A549 (cell line): ENCODE measurements at regions not wholly inside any gene's neighbourhood (a gene's known extent, or its start where the extent isn't known, plus 50 kb on each side); places are given as distances from the start of the nearest gene placed in this dataset.
A peak's percentile ranks its signal among the peaks of the same experiment; 100 is the strongest.
"Not testable (repeated sequence)": the region's sequence is repeated elsewhere in the genome, so short reads cannot be mapped to it uniquely, and the experiment has no call there.

ENCODE experiments used
- ATAC-seq, 2 experiments: fragments of 200-7000 bp in 1 of 2; fragments of >200 bp in 1 of 2; cut with Nextera tagmentation in 1 of 2; cut with Tn5 transposase in 1 of 2; 3 replicates each; pipeline versions ENCODE4 v1.8.0 to v1.9.1; 2018 to 2020; ENCODE audit warnings: mild to moderate bottlenecking in 1 of 2, moderate library complexity in 1 of 2
- CTCF ChIA-PET: fragments of 300-600 bp; sonication (Branson Sonifier 250); formaldehyde crosslinking; extraction: SDS; loops from one replicate; lab custom pipeline; 2021; ENCODE audit warnings: antibody characterized with exemption, inconsistent platforms; lab: Yijun Ruan, JAX
- POLR2A ChIA-PET: fragments of 350-600 bp; formaldehyde crosslinking; extraction: SDS; loops from one replicate; lab custom pipeline; 2021; ENCODE audit warnings: antibody characterized with exemption, inconsistent platforms; lab: Yijun Ruan, JAX
- DNase-seq, 2 experiments: peaks; one replicate each; pipeline versions ENCODE4 v3.0.0 to v3.0.0-alpha.2; 2011 to 2016; ENCODE audit warnings: low read depth in 1 of 2, low spot score in 1 of 2
- FAIRE-seq: peaks from 2 replicates; lab custom pipeline; 2011; peaks lifted over from hg19 to GRCh38; lab: Jason Lieb, UNC
- H3K27ac ChIP-seq, 2 experiments: fragments of >200 bp; sonication (Bioruptor Twin); formaldehyde crosslinking; 3 replicates each; pipeline ENCODE4 v1.5.1; 2016 to 2017
- H3K4me1 ChIP-seq: fragments of >200 bp; sonication (Bioruptor Twin); formaldehyde crosslinking; 3 replicates; pipeline ENCODE4 v1.6.1; 2016
- H3K4me2 ChIP-seq: fragments of >200 bp; sonication (Bioruptor Twin); formaldehyde crosslinking; 3 replicates; pipeline ENCODE4 v1.6.1; 2016
- H3K4me3 ChIP-seq: fragments of >200 bp; sonication (Bioruptor Twin); formaldehyde crosslinking; 3 replicates; pipeline ENCODE4 v1.5.1; 2016
- H3K9me3 ChIP-seq: fragments of >200 bp; sonication (Bioruptor Twin); formaldehyde crosslinking; 3 replicates; pipeline ENCODE4 v1.6.1; 2016
- CBX2 ChIP-seq: fragments of 200-600 bp; sonication (generic); IDR thresholded peaks from 2 replicates; pipeline ENCODE4 v1.6.1; 2016; ENCODE audit warnings: low read depth, mild to moderate bottlenecking, borderline replicate concordance
- CHD2 ChIP-seq: fragments of 150-350 bp; IDR thresholded peaks from 2 replicates; pipeline ENCODE4 v1.6.1; 2014; ENCODE audit warnings: low read length; ENCODE audit not compliant: partially characterized antibody
- CTCF ChIP-seq: fragments of >200 bp; sonication (Bioruptor Twin); formaldehyde crosslinking; IDR thresholded peaks from 3 replicates; pipeline ENCODE4 v1.5.1; 2016
- FOSL2 ChIP-seq, 2 experiments: fragments of 450-650 bp in 1 of 2; fragments of >200 bp in 1 of 2; sonication (Bioruptor Twin) in 1 of 2; formaldehyde crosslinking; IDR thresholded peaks; 2 replicates each; pipeline versions ENCODE4 v1.5.0 to v1.6.1; 2016 to 2020; ENCODE audit warnings: mild to moderate bottlenecking in 1 of 2, moderate library complexity in 1 of 2
- HES2 ChIP-seq: fragments of >200 bp; sonication (Bioruptor Twin); formaldehyde crosslinking; IDR thresholded peaks from 2 replicates; pipeline ENCODE4 v1.6.1; 2016
- HOXB13 ChIP-seq: fragments of 250-450 bp; sonication (Bioruptor Pico); IDR thresholded peaks from 2 replicates; pipeline ENCODE4 v1.5.0; 2020; ENCODE audit warnings: low read depth, mild to moderate bottlenecking, moderate library complexity
- MAFK ChIP-seq: fragments of 450-650 bp; IDR thresholded peaks from 2 replicates; pipeline ENCODE4 v1.6.1; 2014; ENCODE audit not compliant: partially characterized antibody
- MAX ChIP-seq: IDR thresholded peaks from 2 replicates; pipeline ENCODE4 v1.6.1; 2012
- PBX3 ChIP-seq: IDR thresholded peaks from 2 replicates; pipeline ENCODE4 v1.6.1; 2012
- PHF8 ChIP-seq: fragments of 200-600 bp; sonication (generic); IDR thresholded peaks from 2 replicates; pipeline ENCODE4 v1.6.1; 2016; ENCODE audit warnings: low read depth, mild to moderate bottlenecking, antibody characterized with exemption, moderate library complexity, borderline replicate concordance
- RAD21 ChIP-seq, 2 experiments: fragments of >200 bp in 1 of 2; sonication (Bioruptor Twin) in 1 of 2; formaldehyde crosslinking in 1 of 2; IDR thresholded peaks in 1 of 2; conservative IDR thresholded peaks in 1 of 2; 2 replicates in 1 of 2; 3 replicates in 1 of 2; pipeline ENCODE4 v1.6.1; 2012 to 2018; ENCODE audit warnings: inconsistent platforms in 1 of 2
- RFX5 ChIP-seq: fragments of 450-650 bp; IDR thresholded peaks from 2 replicates; pipeline ENCODE4 v1.7.1; 2014; ENCODE audit warnings: antibody characterized with exemption, mild to moderate bottlenecking, moderate library complexity
- RNF2 ChIP-seq: fragments of 200-600 bp; sonication (generic); IDR thresholded peaks from 2 replicates; pipeline ENCODE4 v1.6.1; 2016; ENCODE audit warnings: low read depth, mild to moderate bottlenecking, antibody characterized with exemption, moderate library complexity, borderline replicate concordance
- SMC3 ChIP-seq: fragments of >200 bp; sonication (Bioruptor Twin); formaldehyde crosslinking; IDR thresholded peaks from 3 replicates; pipeline ENCODE4 v1.6.1; 2018; ENCODE audit warnings: inconsistent platforms
- ZSCAN20 ChIP-seq: fragments of 250-450 bp; sonication (Bioruptor Pico); IDR thresholded peaks from 2 replicates; pipeline ENCODE4 v1.8.0; 2022; ENCODE audit warnings: mild to moderate bottlenecking, moderate library complexity
- WGBS: methylation state at CpG from one replicate; pipeline ENCODE4 v1.1.6; 2017; ENCODE audit errors: missing lambda C conversion rate; 5-methylcytosine and 5-hydroxymethylcytosine counted together

GRCh38 chr18:8882632-8883408 lies 177.5 kb downstream of the MTCL1 start:
- Histone ChIP-seq H3K4me1 (peaks cover 7% of the 10 kb centered on the region), H3K9me3 (no peaks in the 10 kb centered on the region), H3K4me3 (no peak overlapping the region), H3K4me2 (peak overlapping the region; percentile 30; the same call in 2 of the 3 replicates), H3K27ac (peak overlapping the region; percentile 41 to 80)
- DNase-seq (peak in 1 of 2 experiments; percentile 51), FAIRE-seq (no peak), ATAC-seq (peak in 1 of 2 experiments; percentile 80; a peak in 3 of 6 replicates)
- no peak for TF ChIP-seq RFX5
- TF ChIP-seq SMC3, result peak; percentile 30; the same call in 1 of the 3 replicates
- TF ChIP-seq FOSL2 (IDR thresholded peaks at IDR 0.05), result no peak
- peak; percentile 49; the same call in 1 of the 2 replicates for TF ChIP-seq FOSL2 (CRISPR knock-in tag; IDR thresholded peaks at IDR 0.05)
- peak; percentile 39 for TF ChIP-seq MAX
- TF ChIP-seq RAD21 (conservative IDR thresholded peaks at IDR 0.05 in 1 of 2, IDR thresholded peaks at IDR 0.05 in 1 of 2), result peak; percentile 49 to 59
- TF ChIP-seq CHD2, result no peak
- TF ChIP-seq HOXB13, result no peak
- peak; percentile 30; the same call in 2 of the 3 replicates for TF ChIP-seq CTCF
- WGBS, result 37% methylated on average over 15 of the region's 15 CpGs
- CTCF ChIA-PET, result interaction anchor here (0.7 to 1.2 kb wide), 4 partner anchors 50 to 105 kb away, joined by 3 to 4 read pairs (median 3); no protein-coding TSS in a partner anchor
- POLR2A ChIA-PET, result no interaction called here

- ChIA-PET POLR2A (no interaction called here), CTCF (interaction anchor here (0.7 to 1.2 kb wide), 2 partner anchors 50 to 100 kb away, joined by 3 to 4 read pairs; no protein-coding TSS in a partner anchor)
- 27% methylated on average over 1 of the region's 1 CpG for WGBS
- Histone ChIP-seq H3K27ac (peak overlapping the region; percentile 41 to 80; a peak in 5 of 6 replicates), H3K4me1 (peaks cover 7% of the 10 kb centered on the region), H3K4me3 (no peak overlapping the region), H3K4me2 (peak overlapping the region; percentile 30; the same call in 2 of the 3 replicates), H3K9me3 (no peaks in the 10 kb centered on the region)
- TF ChIP-seq CHD2 (no peak), HES2 (no peak), PHF8 (no peak)
- peak in 1 of 2 experiments; percentile 13 for DNase-seq
- no peak for ATAC-seq
- no peak for FAIRE-seq
Measured at GRCh38 chr18:8883409-8883668, 178.0 kb downstream of the MTCL1 start.

- ATAC-seq, CTCF ChIA-PET, DNase-seq, FAIRE-seq, H3K4me3 ChIP-seq, H3K9me3 ChIP-seq, H3K27ac ChIP-seq, POLR2A ChIA-PET, H3K4me2 ChIP-seq: not testable (repeated sequence)
- H3K4me1 ChIP-seq, result peaks cover 33% of the 10 kb centered on the region
- WGBS, result 100% methylated on average over 2 of the region's 2 CpGs
Measured at GRCh38 chr18:8887877-8888276, 182.5 kb downstream of the MTCL1 start.

GRCh38 chr18:8889489-8889888 lies 184.1 kb downstream of the MTCL1 start:
- no peak overlapping the region for H3K4me3 ChIP-seq
- ChIA-PET CTCF (interaction anchor here (0.9 to 1.6 kb wide), 3 partner anchors 92 to 99 kb away, joined by 3 to 5 read pairs (median 4); no protein-coding TSS in a partner anchor), POLR2A (no interaction called here)
- H3K4me2 ChIP-seq, result no peak overlapping the region; the same call in 2 of the 3 replicates
- peaks cover 7% of the 10 kb centered on the region; the same call in 1 of the 3 replicates for H3K9me3 ChIP-seq
- ATAC-seq (no peak), DNase-seq (no peak), FAIRE-seq (no peak)
- TF ChIP-seq PBX3 (no peak), MAFK (peak; percentile 83), RNF2 (no peak), CBX2 (no peak), ZSCAN20 (no peak)
- H3K4me1 ChIP-seq, result peaks cover 28% of the 10 kb centered on the region
- peak overlapping the region; percentile 85 to 90 for H3K27ac ChIP-seq
- WGBS, result 100% methylated on average over 2 of the region's 2 CpGs

- CTCF ChIA-PET, result interaction anchor here (0.9 to 1.6 kb wide), 3 partner anchors 93 to 194 kb away, joined by 3 to 5 read pairs (median 4); no protein-coding TSS in a partner anchor
- H3K27ac ChIP-seq, result peak overlapping the region; percentile 85 to 90
- peaks cover 28% of the 10 kb centered on the region for H3K4me1 ChIP-seq
- H3K4me3 ChIP-seq, FAIRE-seq, H3K9me3 ChIP-seq: not testable (repeated sequence)
- DNase-seq (peak in 1 of 2 experiments; percentile 14), ATAC-seq (peak in 1 of 2 experiments; percentile 62; a peak in 3 of 6 replicates)
- H3K4me2 ChIP-seq, result peak overlapping the region; percentile 80
- POLR2A ChIA-PET, result interaction anchor here (1.2 kb wide), 1 partner anchor 90 kb away, joined by 3 read pairs; no protein-coding TSS in a partner anchor
- WGBS, result 5% methylated on average over 3 of the region's 3 CpGs
Measured at GRCh38 chr18:8890503-8890902, 185.1 kb downstream of the MTCL1 start.
